K562 (cell line): ENCODE measurements at regions not wholly inside any gene's neighbourhood (a gene's known extent, or its start where the extent isn't known, plus 50 kb on each side); places are given as distances from the start of the nearest gene placed in this dataset.

Source experiments
- ETV5 ChIP-seq: sonication (generic); formaldehyde crosslinking; IDR thresholded peaks from 2 replicates; pipeline ENCODE4 v1.4.0; 2020; ENCODE audit warnings: low read depth, mild to moderate bottlenecking, missing genetic modification reagents
- MBD2 ChIP-seq: sonication (generic); IDR thresholded peaks from 2 replicates; pipeline ENCODE4 v1.6.1; 2016; ENCODE audit warnings: low read depth, borderline replicate concordance
- NFXL1 ChIP-seq: fragments of 450-650 bp; formaldehyde crosslinking; IDR thresholded peaks from 2 replicates; pipeline ENCODE4 v1.4.0; 2021; ENCODE audit warnings: mild to moderate bottlenecking
- POLR2G ChIP-seq: fragments of 200-400 bp; formaldehyde crosslinking; IDR thresholded peaks from 2 replicates; pipeline ENCODE4 v1.6.1; 2017; ENCODE audit warnings: low read depth, mild to moderate bottlenecking, antibody characterized with exemption, low read length, moderate library complexity
- POLR2H ChIP-seq: IDR thresholded peaks from 2 replicates; pipeline ENCODE4 v1.6.1; 2016; ENCODE audit warnings: missing genetic modification characterization, low read depth, mild to moderate bottlenecking, control low read depth, missing compliant biosample characterization, moderate library complexity
- RBM39 ChIP-seq: fragments of 200-400 bp; formaldehyde crosslinking; optimal IDR thresholded peaks from 2 replicates; pipeline ENCODE3; 2018; ENCODE audit warnings: low read depth, low read length
- TAF7 ChIP-seq: fragments of 450-650 bp; IDR thresholded peaks from 2 replicates; pipeline ENCODE4 v1.6.1; 2016; ENCODE audit warnings: missing genetic modification characterization, missing compliant biosample characterization
- TF ChIP-seq, protein P1 (sequence below): IDR thresholded peaks from 2 replicates; pipeline ENCODE4 v1.6.1; 2016; ENCODE audit warnings: missing genetic modification characterization, missing compliant biosample characterization
- TF ChIP-seq, protein P2 (sequence below): fragments of 250-450 bp; sonication (Bioruptor Pico); IDR thresholded peaks from 2 replicates; pipeline ENCODE4 v1.8.0; 2021; ENCODE audit warnings: borderline replicate concordance, mild to moderate bottlenecking, moderate library complexity; ENCODE audit not compliant: poor library complexity, severe bottlenecking
- TF ChIP-seq, protein P3 (sequence below): fragments of 450-650 bp; IDR thresholded peaks from 2 replicates; pipeline ENCODE4 v1.7.0; 2016; ENCODE audit warnings: borderline replicate concordance
- TF ChIP-seq, protein P4 (sequence below): fragments of 250-450 bp; sonication (Bioruptor Pico); IDR thresholded peaks from 2 replicates; pipeline ENCODE4 v1.8.0; 2021; ENCODE audit warnings: mild to moderate bottlenecking, moderate library complexity
- TF ChIP-seq, protein P5 (sequence below): fragments of 450-650 bp; formaldehyde crosslinking; IDR thresholded peaks from 2 replicates; pipeline ENCODE4 v1.4.0; 2022; ENCODE audit warnings: missing genetic modification characterization
- TF ChIP-seq, protein P6 (sequence below): fragments of 450-650 bp; IDR thresholded peaks from 2 replicates; pipeline ENCODE4 v1.7.1; 2018; ENCODE audit warnings: mild to moderate bottlenecking, low read depth; ENCODE audit not compliant: partially characterized antibody
- TF ChIP-seq, protein P7 (sequence below): fragments of 450-650 bp; formaldehyde crosslinking; IDR thresholded peaks from 2 replicates; pipeline ENCODE4 v1.4.0; 2020; ENCODE audit warnings: mild to moderate bottlenecking

DNA sequence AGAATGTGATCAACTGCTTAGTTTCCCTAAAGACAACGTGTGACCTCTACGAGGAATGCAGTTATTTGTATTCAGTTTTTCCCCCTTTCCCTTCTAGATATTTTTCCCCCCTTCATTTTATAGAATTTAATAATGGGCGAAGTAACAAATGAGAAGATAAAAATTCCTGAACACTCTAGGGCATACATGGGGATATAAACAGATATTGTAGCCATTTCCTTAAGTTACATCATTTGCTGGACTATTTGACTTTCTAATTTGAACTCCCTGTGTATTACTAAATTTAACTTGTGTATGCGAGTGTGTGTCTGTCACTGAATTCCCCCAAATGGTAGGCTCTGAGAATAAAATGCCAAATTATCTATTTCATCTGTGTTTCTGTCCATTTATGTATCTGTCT, 99.0 kb upstream of the ZFP64 start (continued):
- TF ChIP-seq, protein P1, sequence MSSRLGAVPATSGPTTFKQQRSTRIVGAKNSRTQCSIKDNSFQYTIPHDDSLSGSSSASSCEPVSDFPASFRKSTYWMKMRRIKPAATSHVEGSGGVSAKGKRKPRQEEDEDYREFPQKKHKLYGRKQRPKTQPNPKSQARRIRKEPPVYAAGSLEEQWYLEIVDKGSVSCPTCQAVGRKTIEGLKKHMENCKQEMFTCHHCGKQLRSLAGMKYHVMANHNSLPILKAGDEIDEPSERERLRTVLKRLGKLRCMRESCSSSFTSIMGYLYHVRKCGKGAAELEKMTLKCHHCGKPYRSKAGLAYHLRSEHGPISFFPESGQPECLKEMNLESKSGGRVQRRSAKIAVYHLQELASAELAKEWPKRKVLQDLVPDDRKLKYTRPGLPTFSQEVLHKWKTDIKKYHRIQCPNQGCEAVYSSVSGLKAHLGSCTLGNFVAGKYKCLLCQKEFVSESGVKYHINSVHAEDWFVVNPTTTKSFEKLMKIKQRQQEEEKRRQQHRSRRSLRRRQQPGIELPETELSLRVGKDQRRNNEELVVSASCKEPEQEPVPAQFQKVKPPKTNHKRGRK (tag): 0 out of 2 replicates have a peak, but pooled peaks have one; percentile 24
- TF ChIP-seq MBD2 (no peak), NFXL1 (CRISPR knock-in tag) (no peak), RBM39 (no peak), POLR2G (no peak), POLR2H (tag) (0 out of 2 replicates have a peak, but pooled peaks have one; percentile 32), TAF7 (no peak), ETV5 (no peak)
- TF ChIP-seq, protein P2, sequence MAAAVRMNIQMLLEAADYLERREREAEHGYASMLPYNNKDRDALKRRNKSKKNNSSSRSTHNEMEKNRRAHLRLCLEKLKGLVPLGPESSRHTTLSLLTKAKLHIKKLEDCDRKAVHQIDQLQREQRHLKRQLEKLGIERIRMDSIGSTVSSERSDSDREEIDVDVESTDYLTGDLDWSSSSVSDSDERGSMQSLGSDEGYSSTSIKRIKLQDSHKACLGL: no peak
- TF ChIP-seq, protein P3, sequence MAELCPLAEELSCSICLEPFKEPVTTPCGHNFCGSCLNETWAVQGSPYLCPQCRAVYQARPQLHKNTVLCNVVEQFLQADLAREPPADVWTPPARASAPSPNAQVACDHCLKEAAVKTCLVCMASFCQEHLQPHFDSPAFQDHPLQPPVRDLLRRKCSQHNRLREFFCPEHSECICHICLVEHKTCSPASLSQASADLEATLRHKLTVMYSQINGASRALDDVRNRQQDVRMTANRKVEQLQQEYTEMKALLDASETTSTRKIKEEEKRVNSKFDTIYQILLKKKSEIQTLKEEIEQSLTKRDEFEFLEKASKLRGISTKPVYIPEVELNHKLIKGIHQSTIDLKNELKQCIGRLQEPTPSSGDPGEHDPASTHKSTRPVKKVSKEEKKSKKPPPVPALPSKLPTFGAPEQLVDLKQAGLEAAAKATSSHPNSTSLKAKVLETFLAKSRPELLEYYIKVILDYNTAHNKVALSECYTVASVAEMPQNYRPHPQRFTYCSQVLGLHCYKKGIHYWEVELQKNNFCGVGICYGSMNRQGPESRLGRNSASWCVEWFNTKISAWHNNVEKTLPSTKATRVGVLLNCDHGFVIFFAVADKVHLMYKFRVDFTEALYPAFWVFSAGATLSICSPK: no peak
- TF ChIP-seq, protein P4, sequence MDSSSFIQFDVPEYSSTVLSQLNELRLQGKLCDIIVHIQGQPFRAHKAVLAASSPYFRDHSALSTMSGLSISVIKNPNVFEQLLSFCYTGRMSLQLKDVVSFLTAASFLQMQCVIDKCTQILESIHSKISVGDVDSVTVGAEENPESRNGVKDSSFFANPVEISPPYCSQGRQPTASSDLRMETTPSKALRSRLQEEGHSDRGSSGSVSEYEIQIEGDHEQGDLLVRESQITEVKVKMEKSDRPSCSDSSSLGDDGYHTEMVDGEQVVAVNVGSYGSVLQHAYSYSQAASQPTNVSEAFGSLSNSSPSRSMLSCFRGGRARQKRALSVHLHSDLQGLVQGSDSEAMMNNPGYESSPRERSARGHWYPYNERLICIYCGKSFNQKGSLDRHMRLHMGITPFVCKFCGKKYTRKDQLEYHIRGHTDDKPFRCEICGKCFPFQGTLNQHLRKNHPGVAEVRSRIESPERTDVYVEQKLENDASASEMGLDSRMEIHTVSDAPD (CRISPR knock-in tag): no peak
- TF ChIP-seq, protein P5, sequence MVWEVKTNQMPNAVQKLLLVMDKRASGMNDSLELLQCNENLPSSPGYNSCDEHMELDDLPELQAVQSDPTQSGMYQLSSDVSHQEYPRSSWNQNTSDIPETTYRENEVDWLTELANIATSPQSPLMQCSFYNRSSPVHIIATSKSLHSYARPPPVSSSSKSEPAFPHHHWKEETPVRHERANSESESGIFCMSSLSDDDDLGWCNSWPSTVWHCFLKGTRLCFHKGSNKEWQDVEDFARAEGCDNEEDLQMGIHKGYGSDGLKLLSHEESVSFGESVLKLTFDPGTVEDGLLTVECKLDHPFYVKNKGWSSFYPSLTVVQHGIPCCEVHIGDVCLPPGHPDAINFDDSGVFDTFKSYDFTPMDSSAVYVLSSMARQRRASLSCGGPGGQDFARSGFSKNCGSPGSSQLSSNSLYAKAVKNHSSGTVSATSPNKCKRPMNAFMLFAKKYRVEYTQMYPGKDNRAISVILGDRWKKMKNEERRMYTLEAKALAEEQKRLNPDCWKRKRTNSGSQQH (CRISPR knock-in tag): no peak
- TF ChIP-seq, protein P6, sequence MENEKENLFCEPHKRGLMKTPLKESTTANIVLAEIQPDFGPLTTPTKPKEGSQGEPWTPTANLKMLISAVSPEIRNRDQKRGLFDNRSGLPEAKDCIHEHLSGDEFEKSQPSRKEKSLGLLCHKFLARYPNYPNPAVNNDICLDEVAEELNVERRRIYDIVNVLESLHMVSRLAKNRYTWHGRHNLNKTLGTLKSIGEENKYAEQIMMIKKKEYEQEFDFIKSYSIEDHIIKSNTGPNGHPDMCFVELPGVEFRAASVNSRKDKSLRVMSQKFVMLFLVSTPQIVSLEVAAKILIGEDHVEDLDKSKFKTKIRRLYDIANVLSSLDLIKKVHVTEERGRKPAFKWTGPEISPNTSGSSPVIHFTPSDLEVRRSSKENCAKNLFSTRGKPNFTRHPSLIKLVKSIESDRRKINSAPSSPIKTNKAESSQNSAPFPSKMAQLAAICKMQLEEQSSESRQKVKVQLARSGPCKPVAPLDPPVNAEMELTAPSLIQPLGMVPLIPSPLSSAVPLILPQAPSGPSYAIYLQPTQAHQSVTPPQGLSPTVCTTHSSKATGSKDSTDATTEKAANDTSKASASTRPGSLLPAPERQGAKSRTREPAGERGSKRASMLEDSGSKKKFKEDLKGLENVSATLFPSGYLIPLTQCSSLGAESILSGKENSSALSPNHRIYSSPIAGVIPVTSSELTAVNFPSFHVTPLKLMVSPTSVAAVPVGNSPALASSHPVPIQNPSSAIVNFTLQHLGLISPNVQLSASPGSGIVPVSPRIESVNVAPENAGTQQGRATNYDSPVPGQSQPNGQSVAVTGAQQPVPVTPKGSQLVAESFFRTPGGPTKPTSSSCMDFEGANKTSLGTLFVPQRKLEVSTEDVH: no peak
- TF ChIP-seq, protein P7, sequence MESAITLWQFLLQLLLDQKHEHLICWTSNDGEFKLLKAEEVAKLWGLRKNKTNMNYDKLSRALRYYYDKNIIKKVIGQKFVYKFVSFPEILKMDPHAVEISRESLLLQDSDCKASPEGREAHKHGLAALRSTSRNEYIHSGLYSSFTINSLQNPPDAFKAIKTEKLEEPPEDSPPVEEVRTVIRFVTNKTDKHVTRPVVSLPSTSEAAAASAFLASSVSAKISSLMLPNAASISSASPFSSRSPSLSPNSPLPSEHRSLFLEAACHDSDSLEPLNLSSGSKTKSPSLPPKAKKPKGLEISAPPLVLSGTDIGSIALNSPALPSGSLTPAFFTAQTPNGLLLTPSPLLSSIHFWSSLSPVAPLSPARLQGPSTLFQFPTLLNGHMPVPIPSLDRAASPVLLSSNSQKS (CRISPR knock-in tag): no peak
